ENCODE measurements at regions not wholly inside any gene's neighbourhood (a gene's known extent, or its start where the extent isn't known, plus 50 kb on each side); places are given as distances from the start of the nearest gene placed in this dataset.

DNA sequence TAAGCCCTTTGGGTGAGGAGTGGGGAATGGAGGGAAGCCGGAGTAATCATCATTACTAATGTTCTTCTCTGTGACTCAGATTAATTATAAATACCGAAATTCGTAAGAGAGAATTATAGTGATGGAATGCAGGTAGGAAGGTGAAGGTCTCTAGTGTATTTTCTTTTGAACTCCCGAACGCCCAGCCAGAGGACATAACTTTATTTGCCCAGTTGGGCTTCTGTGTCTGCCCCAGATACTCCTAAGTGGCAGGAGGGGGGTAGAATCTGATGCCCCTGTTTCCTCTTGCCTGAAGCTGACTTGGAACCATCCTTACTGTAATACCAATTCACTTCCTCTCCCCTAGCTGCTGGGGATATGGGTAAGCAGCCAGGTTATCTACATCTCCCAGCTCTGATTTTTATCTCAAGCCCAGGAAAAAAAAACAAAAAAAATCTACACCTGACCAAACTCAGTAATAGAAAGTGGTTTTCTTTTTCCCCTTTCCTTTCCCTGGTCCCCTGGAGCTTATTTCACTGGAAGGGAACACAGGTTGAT lies 84.4 kb upstream of the CISTR start:
- peaks cover 45% of the 10 kb centered on the region for H3K27me3 Mint-ChIP-seq (ENCODE audit: low read depth)
- H3K4me1 ChIP-seq (ENCODE audit: insufficient read depth, low read length): peaks cover 3% of the 10 kb centered on the region; the same call in 1 of the 2 replicates
- no peaks in the 10 kb centered on the region for H3K79me1 ChIP-seq (ENCODE audit: insufficient read depth, low read depth, low read length, poor library complexity, severe bottlenecking)
- no peak overlapping the region for H2BK5ac ChIP-seq (ENCODE audit: insufficient read length, low read length)
- H3K9me3 ChIP-seq (ENCODE audit: control insufficient read depth, low read depth, low read length): no peaks in the 10 kb centered on the region
- H4K91ac ChIP-seq (ENCODE audit: insufficient read length, low read depth, low read length): no peak overlapping the region
- no peak overlapping the region for H3K4ac ChIP-seq (ENCODE audit: low read depth, low read length)
- TF ChIP-seq, protein P1, sequence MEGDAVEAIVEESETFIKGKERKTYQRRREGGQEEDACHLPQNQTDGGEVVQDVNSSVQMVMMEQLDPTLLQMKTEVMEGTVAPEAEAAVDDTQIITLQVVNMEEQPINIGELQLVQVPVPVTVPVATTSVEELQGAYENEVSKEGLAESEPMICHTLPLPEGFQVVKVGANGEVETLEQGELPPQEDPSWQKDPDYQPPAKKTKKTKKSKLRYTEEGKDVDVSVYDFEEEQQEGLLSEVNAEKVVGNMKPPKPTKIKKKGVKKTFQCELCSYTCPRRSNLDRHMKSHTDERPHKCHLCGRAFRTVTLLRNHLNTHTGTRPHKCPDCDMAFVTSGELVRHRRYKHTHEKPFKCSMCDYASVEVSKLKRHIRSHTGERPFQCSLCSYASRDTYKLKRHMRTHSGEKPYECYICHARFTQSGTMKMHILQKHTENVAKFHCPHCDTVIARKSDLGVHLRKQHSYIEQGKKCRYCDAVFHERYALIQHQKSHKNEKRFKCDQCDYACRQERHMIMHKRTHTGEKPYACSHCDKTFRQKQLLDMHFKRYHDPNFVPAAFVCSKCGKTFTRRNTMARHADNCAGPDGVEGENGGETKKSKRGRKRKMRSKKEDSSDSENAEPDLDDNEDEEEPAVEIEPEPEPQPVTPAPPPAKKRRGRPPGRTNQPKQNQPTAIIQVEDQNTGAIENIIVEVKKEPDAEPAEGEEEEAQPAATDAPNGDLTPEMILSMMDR (conservative IDR thresholded peaks at IDR 0.05): no peak
- H4K20me1 ChIP-seq (ENCODE audit: control insufficient read depth, insufficient read depth, insufficient read length): no peaks in the 10 kb centered on the region
- H2AFZ ChIP-seq (ENCODE audit: low read length): no peak overlapping the region
- H3T11ph ChIP-seq (ENCODE audit: low read length): no peak overlapping the region
- no peak overlapping the region for H3K4me3 Mint-ChIP-seq
- no peak overlapping the region for H2AK5ac ChIP-seq (ENCODE audit: insufficient read length, low read length)
- H2BK12ac ChIP-seq (ENCODE audit: insufficient read length, low read depth, low read length): no peak overlapping the region
- no peak overlapping the region for H3K18ac ChIP-seq (ENCODE audit: insufficient read length, low read depth, low read length)
- no peak overlapping the region for H3K4me2 ChIP-seq (ENCODE audit: insufficient read depth, insufficient read length, low read length)
- H2BK120ac ChIP-seq (ENCODE audit: low read depth, low read length, poor library complexity, severe bottlenecking): no peak overlapping the region
- H3K14ac ChIP-seq (ENCODE audit: insufficient read depth, low read length): no peak overlapping the region
- WGBS (ENCODE audit: extremely low coverage, insufficient read length, low lambda C conversion rate): no CpG with 5 or more reads among the region's 5 CpGs
- no peak overlapping the region for H3K56ac ChIP-seq (ENCODE audit: insufficient read length, low read depth, low read length)
- H3K36me3 Mint-ChIP-seq (ENCODE audit: insufficient read depth in 1 of 3, low read depth in 3 of 3): no peaks in the 10 kb centered on the region
- H3K4me1 Mint-ChIP-seq: peaks cover 4 to 9% of the 10 kb centered on the region in 2 experiments; a peak in 2 of 4 replicates
- no peak overlapping the region for H3K9ac ChIP-seq (ENCODE audit: extremely low read depth, insufficient read length, low read length)
- no peak overlapping the region for H3K23ac ChIP-seq (ENCODE audit: insufficient read length, low read depth, low read length)
- H4K5ac ChIP-seq (ENCODE audit: insufficient read length, low read depth, low read length): no peak overlapping the region
- no peak overlapping the region for H3K27ac ChIP-seq (ENCODE audit: insufficient read length, low read depth, low read length)
- no peaks in the 10 kb centered on the region for H3K9me3 Mint-ChIP-seq
- no peak overlapping the region for H2BK20ac ChIP-seq (ENCODE audit: low read depth, low read length, poor library complexity, severe bottlenecking)
- no peak overlapping the region for H4K8ac ChIP-seq (replicated peaks; ENCODE audit: insufficient read length, low read depth, low read length)
- H2BK15ac ChIP-seq (ENCODE audit: low read depth, low read length): no peak overlapping the region
- H3K79me2 ChIP-seq (ENCODE audit: insufficient read depth, low read length): no peaks in the 10 kb centered on the region
- H3K27ac Mint-ChIP-seq: no peak overlapping the region
- no peaks in the 10 kb centered on the region for H3K23me2 ChIP-seq (ENCODE audit: insufficient read length, low read depth, low read length, poor library complexity, severe bottlenecking)
- DNase-seq: no peak
- H3K27me3 ChIP-seq (ENCODE audit: insufficient read depth, low read length): no peaks in the 10 kb centered on the region
